ENCODE measurements at regions not wholly inside any gene's neighbourhood (a gene's known extent, or its start where the extent isn't known, plus 50 kb on each side); places are given as distances from the start of the nearest gene placed in this dataset.

DNA sequence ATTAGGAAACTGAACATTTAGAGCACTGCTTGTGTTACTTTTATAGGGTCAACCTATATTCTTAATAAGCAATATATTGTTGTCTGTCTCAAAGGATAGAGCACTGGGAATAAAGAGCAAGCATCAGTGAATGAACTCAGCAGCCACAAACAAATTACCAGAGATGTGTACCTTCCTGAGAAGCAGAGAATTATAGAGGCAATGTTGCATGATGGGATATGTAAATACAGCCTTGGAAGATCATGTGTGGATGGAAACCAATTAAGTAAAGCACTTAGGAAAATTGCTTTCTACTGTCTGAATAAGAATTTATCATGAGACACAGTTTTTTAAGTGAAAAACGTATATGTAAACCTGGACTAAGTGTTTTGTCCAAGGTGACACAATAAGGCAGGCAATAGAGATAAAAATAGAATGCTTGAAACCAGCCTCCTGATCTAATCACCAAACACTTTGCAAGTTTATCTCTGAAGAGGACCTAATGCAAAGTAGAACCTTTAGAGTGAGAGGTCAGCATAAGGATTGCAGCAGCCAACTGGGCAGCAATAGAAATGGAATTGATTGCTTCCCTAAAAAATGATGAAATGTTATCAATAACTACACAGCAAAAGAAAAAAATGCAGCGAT is 848.0 kb downstream of the TUSC7 start:
- H3K27ac Mint-ChIP-seq = no peak overlapping the region
- H3K27me3 Mint-ChIP-seq (ENCODE audit: low read depth, poor library complexity) = peaks cover 3% of the 10 kb centered on the region
- H3K4me1 Mint-ChIP-seq = no peaks in the 10 kb centered on the region
- H3K36me3 Mint-ChIP-seq (ENCODE audit: low read depth) = no peaks in the 10 kb centered on the region
- DNase-seq = no peak
- H3K4me3 Mint-ChIP-seq = no peak overlapping the region
- TF ChIP-seq CTCF (IDR thresholded peaks at IDR 0.05) = no peak
- peaks cover 7% of the 10 kb centered on the region for H3K9me3 Mint-ChIP-seq

- no peak overlapping the region for H3K4me3 Mint-ChIP-seq
- no peak overlapping the region for H3K27ac Mint-ChIP-seq
- peaks cover 8% of the 10 kb centered on the region for H3K4me1 Mint-ChIP-seq
- no peak for DNase-seq
- H3K9me3 Mint-ChIP-seq = peaks cover 7% of the 10 kb centered on the region
- no peak for TF ChIP-seq CTCF (IDR thresholded peaks at IDR 0.05)
- peaks cover 3% of the 10 kb centered on the region for H3K27me3 Mint-ChIP-seq (ENCODE audit: low read depth, poor library complexity)
- no peaks in the 10 kb centered on the region for H3K36me3 Mint-ChIP-seq (ENCODE audit: low read depth)
Measured at GRCh38 chr3:117558681-117559080, 849.1 kb downstream of the TUSC7 start.

DNA sequence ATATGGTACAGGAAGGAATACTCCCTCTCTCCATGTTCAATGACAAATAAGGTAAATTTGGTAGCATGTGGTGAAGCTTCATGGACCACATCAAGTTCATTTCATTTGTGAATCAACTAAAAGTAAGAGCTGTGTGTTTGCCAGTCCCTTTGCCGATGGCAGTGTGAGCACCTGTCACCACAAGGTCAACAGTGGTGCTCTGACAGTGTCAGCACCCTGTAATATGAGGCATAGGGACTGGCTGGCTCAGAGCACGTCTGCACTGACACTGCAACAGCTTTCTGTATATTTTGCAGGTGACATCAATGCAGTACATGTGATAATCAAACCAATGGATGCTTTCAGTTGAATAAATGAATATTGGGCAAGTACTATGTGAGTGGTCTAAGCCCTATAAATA is 852.4 kb downstream of the TUSC7 start:
- Mint-ChIP-seq H3K4me1 (peaks cover 12% of the 10 kb centered on the region), H3K4me3 (no peak overlapping the region), H3K9me3 (no peaks in the 10 kb centered on the region), H3K27me3 (ENCODE audit: low read depth, poor library complexity) (peaks cover 3% of the 10 kb centered on the region), H3K27ac (no peak overlapping the region), H3K36me3 (ENCODE audit: low read depth) (no peaks in the 10 kb centered on the region)
- TF ChIP-seq CTCF (IDR thresholded peaks at IDR 0.05) = no peak
- DNase-seq = no peak

- Mint-ChIP-seq H3K4me1 (peaks cover 12% of the 10 kb centered on the region), H3K36me3 (ENCODE audit: low read depth) (no peaks in the 10 kb centered on the region), H3K27me3 (ENCODE audit: low read depth, poor library complexity) (no peaks in the 10 kb centered on the region), H3K9me3 (no peaks in the 10 kb centered on the region), H3K4me3 (no peak overlapping the region), H3K27ac (no peak overlapping the region)
- DNase-seq = no peak
- no peak for TF ChIP-seq CTCF (IDR thresholded peaks at IDR 0.05)
Measured at GRCh38 chr3:117563063-117563462, 853.5 kb downstream of the TUSC7 start.

DNA sequence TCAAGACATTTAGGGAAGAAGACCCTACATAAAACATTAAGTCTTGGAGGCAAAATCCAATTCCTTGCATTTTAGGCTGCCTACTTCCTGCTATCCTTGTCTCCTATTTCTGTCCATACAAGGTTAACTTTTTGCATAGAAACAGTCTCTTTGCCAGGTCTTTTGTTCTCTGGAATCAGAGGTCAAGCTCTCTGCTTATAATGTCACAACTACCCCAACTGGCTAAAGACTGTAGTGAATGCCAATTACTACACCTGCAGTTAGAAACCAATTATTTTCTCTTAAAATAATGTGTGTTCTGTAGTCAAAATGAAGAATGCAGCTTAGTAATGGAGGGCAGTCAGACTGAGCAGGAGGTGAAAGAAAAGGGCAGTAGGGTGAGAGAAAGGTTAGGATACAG is 856.2 kb downstream of the TUSC7 start:
- no peak for DNase-seq
- H3K9me3 Mint-ChIP-seq = no peaks in the 10 kb centered on the region
- no peaks in the 10 kb centered on the region for H3K36me3 Mint-ChIP-seq (ENCODE audit: low read depth)
- peaks cover 12% of the 10 kb centered on the region for H3K4me1 Mint-ChIP-seq
- TF ChIP-seq CTCF (IDR thresholded peaks at IDR 0.05) = no peak
- no peak overlapping the region for H3K27ac Mint-ChIP-seq
- H3K27me3 Mint-ChIP-seq (ENCODE audit: low read depth, poor library complexity) = no peaks in the 10 kb centered on the region
- no peak overlapping the region for H3K4me3 Mint-ChIP-seq

- Mint-ChIP-seq H3K9me3 (no peaks in the 10 kb centered on the region), H3K4me1 (peaks cover 17% of the 10 kb centered on the region), H3K4me3 (no peak overlapping the region), H3K27ac (no peak overlapping the region), H3K27me3 (ENCODE audit: low read depth, poor library complexity) (peaks cover 3% of the 10 kb centered on the region), H3K36me3 (ENCODE audit: low read depth) (no peaks in the 10 kb centered on the region)
- no peak for TF ChIP-seq CTCF (IDR thresholded peaks at IDR 0.05)
- DNase-seq = no peak
Measured at GRCh38 chr3:117566926-117567325, 857.3 kb downstream of the TUSC7 start.

Data from nephron progenitor cell (in vitro differentiated cells).